Stimulated activated CD4-positive, alpha-beta T cell treated with anti-CD3 and anti-CD28 coated beads, Interleukin-15, amount 100 ng/mL, for 48 hours (primary cell): ENCODE measurements at regions not wholly inside any gene's neighbourhood (a gene's known extent, or its start where the extent isn't known, plus 50 kb on each side); places are given as distances from the start of the nearest gene placed in this dataset.

ENCODE experiments used
- DNase-seq, 2 donors: peaks; one replicate each; pipeline ENCODE4 v3.0.0-alpha.2; 2020; ENCODE audit warnings: low read depth in 2 of 2

GRCh38 chr13:106961651-106962050, 393.7 kb upstream of the ARGLU1 start:
- DNase-seq, result no peak

GRCh38 chr13:106961216-106961615, 393.3 kb upstream of the ARGLU1 start:
- no peak for DNase-seq

GRCh38 chr13:106958621-106959048, 390.7 kb upstream of the ARGLU1 start:
- DNase-seq, result no peak

- DNase-seq, result no peak
These were observed 374.6 kb upstream of the ARGLU1 start for GRCh38 chr13:106942563-106942962.

GRCh38 chr13:106941779-106942178, 373.8 kb upstream of the ARGLU1 start:
- DNase-seq, result no peak

- no peak for DNase-seq
These were observed 359.5 kb upstream of the ARGLU1 start for GRCh38 chr13:106927421-106927820.

- no peak for DNase-seq
These were observed 354.4 kb upstream of the ARGLU1 start for GRCh38 chr13:106922384-106922783.

- DNase-seq, result no peak
These were observed 351.7 kb upstream of the ARGLU1 start for GRCh38 chr13:106919638-106920037.

GRCh38 chr13:106919133-106919532, 351.2 kb upstream of the ARGLU1 start:
- no peak for DNase-seq

- no peak for DNase-seq
These were observed 350.6 kb upstream of the ARGLU1 start for GRCh38 chr13:106918557-106918860.

- peak; percentile 35 to 52 for DNase-seq
These were observed 350.0 kb upstream of the ARGLU1 start for GRCh38 chr13:106917673-106918556.

- no peak for DNase-seq
These were observed 349.2 kb upstream of the ARGLU1 start for GRCh38 chr13:106917024-106917571.

GRCh38 chr13:106916329-106916976, 348.5 kb upstream of the ARGLU1 start:
- DNase-seq, result no peak

- no peak for DNase-seq
These were observed 347.2 kb upstream of the ARGLU1 start for GRCh38 chr13:106915146-106915545.

GRCh38 chr13:106911627-106912026, 343.7 kb upstream of the ARGLU1 start:
- no peak for DNase-seq

GRCh38 chr13:106911020-106911419, 343.1 kb upstream of the ARGLU1 start:
- DNase-seq, result no peak

- no peak for DNase-seq
These were observed 338.6 kb upstream of the ARGLU1 start for GRCh38 chr13:106906426-106906996.

- DNase-seq, result no peak
These were observed 337.6 kb upstream of the ARGLU1 start for GRCh38 chr13:106905380-106906162.

- no peak for DNase-seq
These were observed 331.5 kb upstream of the ARGLU1 start for GRCh38 chr13:106899442-106899841.

- DNase-seq, result no peak
These were observed 330.3 kb upstream of the ARGLU1 start for GRCh38 chr13:106898231-106898630.

GRCh38 chr13:106888148-106888547, 320.2 kb upstream of the ARGLU1 start:
- no peak for DNase-seq

- no peak for DNase-seq
These were observed 319.7 kb upstream of the ARGLU1 start for GRCh38 chr13:106887686-106888085.
